Dedifferentiated amniotic fluid mesenchymal stem cell (primary cell): ENCODE measurements at regions not wholly inside any gene's neighbourhood (a gene's known extent, or its start where the extent isn't known, plus 50 kb on each side); places are given as distances from the start of the nearest gene placed in this dataset.

Experiments
- DNase-seq: peaks from one replicate; pipeline ENCODE4 v3.0.0-alpha.2; 2016; ENCODE audit errors: extremely low spot score

DNA sequence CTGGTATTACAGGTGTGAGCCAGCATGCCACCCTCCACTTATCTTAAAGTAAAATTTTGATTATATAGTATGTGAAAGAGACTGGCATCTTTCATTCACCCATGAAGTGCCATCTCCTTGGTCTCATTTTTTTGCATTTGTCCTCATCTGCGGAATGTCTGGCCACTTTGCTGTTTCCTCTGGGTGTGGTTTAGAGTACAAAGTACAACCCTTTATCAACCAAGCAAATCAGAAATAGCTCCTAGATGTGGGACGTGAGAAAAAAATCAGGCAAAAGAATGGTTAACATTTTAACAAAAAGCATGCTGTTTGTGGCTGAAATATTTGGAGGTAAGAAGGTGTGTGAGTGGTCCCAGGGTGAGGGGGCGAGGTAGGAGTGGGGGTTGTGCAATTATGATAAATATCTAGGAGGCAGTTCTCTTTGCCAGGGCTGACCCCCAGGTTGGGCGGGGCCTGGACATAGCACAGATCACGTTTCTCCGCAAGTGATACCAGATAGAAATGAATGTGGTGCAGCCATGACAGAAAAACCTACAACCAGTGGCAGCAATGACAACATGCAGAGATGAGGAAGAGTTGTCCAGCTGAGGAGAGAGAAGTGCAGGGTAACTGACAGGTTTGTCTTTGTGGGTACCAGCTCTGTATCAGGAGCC is 115.8 kb upstream of the SERTAD2 start:
- DNase-seq, result no peak

DNA sequence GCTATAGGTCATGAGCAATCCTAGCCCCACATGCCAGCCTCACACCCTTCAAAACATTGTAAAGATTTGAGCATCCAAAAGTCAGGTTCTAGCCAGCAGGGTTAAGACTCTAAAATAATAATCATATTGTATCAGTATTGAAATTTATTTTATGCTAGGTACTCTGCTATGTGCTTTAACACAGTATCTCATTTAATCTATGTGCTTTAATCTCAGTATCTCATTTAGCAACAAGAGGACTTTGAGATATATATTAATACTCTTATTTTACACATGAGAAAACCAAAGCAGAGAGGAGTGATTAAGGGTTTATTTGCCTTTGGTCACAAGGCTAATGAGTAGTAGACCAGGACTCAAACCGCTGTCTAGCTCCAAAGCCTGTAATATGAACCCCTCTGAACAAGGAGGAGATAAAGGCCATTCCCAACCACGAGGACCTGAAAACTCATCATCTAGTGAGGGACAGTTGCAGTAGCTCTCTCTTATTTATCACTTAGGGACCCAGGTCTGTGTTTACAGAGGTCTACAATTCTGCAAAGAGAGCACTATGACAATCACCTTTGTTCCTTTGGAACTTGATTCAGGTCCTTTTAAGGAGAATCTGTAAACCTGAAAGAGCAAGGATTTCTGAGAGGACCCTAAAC is 116.5 kb upstream of the SERTAD2 start:
- DNase-seq, result no peak

DNA sequence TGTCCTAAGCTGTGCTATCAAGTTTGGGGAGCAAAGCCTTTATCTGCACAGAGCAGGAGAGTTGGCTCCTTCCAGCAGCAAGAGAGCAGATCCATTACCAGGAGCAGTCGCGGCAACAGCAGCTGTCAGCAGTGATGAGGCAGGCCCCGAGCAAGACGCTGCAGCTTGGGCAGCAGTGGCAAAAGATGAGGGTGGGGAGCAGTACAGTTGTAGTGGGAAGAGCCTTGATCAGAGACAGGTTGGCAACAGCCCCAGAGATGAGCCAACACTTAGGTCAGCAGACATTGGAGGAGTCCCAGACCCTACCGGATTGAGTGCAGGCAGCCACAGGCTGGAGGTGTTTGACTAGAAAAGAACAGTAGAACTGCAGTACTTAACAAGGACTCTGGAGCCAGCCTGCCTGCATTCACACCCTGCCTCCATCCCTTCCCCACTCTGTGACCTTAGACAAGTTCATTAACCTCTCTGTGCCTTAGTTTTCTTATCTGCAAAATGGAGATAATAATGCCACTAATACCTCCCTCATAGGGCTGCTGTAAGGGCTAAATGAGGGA is 117.1 kb upstream of the SERTAD2 start:
- DNase-seq, result peak; percentile 27

DNA sequence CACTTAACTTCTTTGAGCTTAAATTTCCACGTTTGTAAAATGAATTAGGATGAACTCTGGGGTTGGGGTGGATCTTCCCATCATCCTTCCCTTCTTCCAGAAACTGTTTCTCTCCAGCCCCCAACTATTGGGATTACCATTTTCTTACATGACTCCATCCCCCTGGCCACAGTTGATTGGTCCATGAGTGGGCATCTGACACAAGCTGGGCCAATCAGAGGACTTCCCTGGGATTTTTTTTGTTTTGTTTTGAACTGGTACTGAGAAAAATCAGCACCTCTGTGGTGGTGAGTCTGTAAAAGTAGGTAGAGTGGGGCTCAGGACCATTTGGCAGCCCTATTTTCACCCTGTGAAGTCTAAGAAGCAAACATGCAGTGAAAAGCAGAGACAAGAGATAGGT is 118.0 kb upstream of the SERTAD2 start:
- DNase-seq, result no peak

DNA sequence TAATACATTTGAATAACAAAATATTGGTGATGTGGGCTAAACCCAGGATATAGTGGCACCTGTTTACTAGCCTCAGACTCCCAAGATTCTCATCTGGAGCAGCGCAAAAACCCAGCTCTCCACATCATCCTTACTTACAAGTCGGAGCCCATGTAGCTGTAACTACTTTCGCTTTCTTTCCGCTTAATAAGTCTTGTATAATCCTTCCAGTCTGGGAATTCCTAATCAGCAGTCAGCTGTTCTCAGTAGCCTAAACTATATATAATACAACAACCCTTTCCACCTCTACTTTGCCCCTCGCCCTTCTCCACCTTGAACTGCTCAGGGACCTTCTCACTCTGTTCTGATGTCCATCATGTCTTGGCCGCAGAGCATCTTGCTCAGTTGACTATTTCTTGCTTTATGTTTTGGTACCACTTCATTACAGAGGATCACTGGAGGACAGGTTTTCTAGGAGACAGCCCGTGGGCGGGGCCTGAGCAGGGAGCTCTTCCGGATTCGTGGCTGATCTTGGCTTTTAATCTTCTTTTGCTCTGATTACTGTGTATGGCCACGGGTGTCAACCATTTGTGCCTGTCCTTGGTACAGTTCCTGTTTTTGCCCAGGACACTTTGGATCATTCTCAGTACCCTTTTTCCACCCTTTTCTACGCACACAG is 119.9 kb upstream of the SERTAD2 start:
- DNase-seq, result no peak

DNA sequence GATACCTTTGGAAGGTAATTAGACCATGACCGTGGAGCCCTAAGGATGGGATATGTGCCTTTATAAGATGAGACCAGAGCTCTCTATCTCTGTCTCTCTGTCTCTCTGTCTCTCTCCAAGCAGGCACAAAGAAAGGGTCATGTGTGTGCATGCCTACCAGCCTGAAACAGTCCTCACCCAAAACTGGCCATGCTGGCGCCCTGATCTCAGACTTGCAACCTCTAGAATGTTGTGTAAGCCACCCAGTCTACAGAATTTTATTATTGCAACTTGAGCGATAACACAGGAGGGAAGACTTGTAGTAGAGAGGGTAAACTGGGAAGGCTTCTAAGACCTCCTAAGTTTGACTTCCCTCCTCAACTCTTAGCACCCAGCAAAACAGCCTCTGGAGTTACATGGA is 124.1 kb upstream of the SERTAD2 start:
- DNase-seq, result no peak

DNA sequence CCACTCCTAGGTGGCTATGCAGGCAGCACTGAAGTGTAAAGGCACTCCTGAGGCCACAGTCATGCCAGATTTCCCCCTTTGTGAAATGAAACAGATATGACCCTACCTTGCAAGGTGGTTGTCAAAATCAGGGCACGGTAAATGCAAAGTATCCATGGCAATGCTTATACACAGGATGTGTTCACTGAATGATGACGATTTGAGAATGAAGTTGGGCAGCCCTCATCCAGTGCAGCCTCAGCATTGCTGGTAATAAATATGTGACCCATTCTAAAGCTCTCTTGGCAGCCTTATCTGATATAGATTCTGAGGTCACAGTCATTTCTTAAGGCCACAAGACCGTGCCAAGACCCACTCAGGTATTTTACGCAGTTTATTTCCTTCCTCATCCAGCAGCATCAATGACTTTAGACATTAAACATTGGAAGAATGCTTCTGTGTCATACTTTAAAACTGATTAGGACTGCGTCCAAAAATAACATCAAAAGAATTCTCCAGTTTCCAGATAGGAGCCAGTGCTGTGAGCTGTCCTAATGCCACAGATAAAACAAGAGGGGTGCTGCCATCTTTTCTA is 125.5 kb upstream of the SERTAD2 start:
- peak; percentile 73 for DNase-seq

DNA sequence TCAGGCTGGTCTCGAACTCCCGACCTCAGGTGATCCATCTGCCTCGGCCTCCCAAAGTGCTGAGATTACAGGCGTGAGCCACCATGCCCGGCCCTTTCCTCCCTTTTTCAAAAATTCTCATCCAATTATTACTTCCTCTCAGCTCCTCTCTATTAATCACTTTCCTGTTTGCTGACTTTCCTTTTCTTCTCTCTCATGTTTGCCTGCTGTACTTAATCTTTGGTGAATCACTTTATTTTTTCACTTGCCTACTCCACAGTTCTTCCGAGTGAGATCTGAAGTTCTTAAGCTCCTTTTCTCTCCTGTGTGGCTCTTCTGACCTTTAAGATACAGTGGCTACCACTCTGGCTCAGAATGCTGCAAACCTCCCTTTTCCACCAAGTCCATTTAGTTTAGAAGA is 126.3 kb upstream of the SERTAD2 start:
- DNase-seq, result no peak

DNA sequence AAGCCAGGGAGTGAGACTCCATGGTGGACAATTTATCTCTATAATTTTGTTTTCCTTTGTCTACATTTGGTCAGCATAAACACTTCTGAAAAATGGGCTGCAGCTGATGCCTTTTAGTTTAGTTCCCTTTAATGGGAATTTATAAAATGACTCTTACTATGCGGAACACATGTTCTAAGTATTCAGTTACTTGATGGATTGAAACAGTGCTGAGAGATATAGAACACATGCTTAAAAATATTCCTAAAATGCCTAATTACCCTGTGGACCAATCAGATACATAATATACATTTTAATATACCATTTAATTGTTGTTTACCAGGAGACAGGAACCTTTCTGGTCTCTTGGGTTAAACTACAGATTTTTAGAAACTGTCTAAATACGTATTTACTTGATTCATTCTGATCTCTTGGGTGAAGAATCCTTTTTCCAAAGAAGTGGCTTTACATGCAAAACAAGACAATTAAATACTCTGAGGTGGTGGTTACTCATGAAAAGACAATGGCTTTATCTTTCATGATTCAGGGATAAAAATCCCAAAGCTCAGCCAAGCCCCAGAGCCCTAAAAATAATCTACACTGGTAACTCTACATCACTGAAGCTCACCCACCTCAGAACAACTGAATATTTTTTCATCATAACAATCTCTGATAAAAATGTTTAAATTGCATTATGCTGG is 128.1 kb upstream of the SERTAD2 start:
- DNase-seq, result no peak

DNA sequence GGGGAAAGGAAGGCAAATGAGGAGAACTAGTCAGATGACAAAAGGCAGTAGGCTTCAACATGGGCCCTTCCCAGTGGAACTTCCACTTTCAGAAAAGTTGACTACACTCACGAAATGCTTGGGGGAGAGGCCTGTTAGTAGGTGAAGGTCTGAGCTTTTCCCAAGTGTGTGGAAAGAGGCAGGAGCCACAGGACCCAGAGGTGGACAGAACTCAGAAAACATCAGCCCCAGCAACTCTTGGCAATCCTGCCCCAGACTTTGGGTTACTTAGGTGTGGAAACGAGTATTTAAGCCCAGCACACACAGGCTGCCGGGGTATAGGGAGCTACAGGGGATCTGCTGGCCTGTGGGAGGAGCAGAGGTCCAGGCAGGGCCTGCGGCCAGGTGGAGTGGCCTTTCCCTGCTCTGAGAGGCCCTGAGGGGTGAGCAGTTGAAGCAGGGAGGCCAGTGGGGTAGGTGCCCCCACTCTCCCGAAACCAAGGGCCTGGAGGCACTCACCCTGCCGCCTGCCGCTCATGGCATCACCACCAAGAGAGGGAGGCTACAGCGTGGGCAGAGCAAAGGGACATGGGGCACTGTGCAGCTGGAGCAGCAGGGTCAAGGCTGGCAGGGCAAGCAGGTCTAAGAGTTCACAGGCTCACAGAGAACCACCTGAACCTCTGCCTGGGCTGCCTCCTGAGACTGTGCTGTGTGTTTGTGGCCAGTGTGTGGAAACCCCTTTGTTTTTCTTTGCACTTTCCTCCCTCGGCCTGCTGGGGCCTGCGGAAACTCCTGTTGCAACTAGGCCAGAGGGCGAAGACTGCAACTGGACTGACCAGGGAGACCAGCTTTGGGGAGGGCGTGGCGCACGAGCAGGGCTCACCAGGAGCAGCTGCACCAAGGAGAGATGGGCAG is 130.7 kb upstream of the SERTAD2 start:
- no peak for DNase-seq

DNA sequence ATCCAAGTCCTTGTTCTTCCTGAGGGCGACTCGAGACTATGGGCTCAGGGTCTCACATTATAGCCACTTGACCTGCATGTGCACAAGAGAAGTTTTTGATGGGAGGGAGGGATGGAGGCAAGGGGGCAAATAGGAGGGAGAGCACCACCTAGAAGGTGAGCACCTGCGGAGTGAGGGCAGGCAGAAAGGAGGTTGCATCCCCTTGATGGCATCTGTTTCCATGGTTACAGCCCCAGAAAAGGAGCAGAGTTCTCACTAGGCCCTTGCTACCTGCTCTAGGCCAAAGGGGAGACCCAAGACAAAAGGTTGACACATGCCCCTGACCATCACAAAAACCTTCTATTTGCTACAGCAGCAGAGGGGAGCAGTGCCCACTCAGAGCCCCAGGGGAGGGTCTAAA is 131.5 kb upstream of the SERTAD2 start:
- DNase-seq, result no peak

DNA sequence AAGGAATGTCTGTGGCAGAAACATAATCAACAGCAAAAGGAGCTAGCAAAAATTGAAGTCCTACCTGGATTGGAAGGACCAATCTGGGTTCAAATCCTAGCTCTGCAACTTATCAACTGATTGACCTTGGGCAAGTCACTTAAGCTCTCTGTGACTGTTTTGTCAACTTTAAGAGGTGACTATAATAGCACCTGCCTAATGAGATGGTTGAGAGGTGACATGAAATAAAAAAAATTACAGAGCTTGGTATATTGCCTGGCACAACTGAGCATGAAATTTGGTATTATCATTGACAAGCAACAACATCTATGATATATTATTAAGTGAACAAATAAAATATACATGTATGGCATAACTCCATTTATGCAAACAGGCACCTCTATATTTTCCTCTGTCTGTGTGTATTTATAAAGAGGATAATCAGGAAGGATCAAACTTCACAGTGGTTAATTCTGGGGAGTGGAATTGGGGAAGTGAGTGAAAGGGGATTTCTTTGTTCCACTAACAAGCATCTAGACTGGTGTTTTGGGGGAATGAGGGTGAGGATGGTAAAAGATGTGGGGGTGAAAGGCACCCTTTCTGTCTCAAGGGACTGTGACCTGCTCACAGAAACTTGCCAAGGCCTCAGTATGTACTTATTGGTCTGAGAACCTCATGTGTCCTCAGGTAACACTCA is 132.8 kb upstream of the SERTAD2 start:
- no peak for DNase-seq

DNA sequence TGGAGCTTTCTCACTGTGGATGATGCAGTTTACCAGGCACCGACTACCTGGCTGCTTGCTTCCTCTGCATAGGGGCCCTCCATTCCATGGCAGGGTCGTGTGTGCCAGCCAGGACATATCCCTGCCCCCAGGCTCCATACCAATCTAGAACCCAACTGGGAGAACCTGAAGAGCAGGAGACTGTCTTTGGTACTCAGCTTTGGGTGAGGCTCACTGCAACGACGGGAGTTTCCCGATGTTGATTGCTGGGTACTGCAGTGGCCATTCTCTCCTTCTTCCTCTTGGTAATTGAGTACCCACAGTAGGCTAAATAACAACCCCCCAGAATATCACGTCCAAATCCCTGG is 133.3 kb upstream of the SERTAD2 start:
- no peak for DNase-seq

DNA sequence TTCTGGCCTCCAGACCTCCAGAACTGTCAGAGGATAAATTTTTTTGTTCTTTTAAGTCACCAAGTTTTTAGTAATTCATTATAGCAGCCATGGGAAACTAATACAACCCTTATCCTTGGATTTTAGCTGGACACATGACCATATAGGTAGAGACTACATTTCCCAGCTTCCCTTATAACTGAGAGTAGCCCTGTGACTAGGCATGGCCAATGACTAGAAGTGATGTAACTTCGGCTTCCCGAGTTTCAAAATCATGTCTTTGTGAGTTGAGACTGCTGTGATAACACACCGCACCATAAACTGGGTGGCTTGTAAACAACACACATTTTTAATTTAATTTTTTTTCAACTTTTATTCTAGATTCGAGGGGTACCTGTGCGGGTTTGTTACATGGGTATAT is 134.0 kb upstream of the SERTAD2 start:
- DNase-seq, result no peak

DNA sequence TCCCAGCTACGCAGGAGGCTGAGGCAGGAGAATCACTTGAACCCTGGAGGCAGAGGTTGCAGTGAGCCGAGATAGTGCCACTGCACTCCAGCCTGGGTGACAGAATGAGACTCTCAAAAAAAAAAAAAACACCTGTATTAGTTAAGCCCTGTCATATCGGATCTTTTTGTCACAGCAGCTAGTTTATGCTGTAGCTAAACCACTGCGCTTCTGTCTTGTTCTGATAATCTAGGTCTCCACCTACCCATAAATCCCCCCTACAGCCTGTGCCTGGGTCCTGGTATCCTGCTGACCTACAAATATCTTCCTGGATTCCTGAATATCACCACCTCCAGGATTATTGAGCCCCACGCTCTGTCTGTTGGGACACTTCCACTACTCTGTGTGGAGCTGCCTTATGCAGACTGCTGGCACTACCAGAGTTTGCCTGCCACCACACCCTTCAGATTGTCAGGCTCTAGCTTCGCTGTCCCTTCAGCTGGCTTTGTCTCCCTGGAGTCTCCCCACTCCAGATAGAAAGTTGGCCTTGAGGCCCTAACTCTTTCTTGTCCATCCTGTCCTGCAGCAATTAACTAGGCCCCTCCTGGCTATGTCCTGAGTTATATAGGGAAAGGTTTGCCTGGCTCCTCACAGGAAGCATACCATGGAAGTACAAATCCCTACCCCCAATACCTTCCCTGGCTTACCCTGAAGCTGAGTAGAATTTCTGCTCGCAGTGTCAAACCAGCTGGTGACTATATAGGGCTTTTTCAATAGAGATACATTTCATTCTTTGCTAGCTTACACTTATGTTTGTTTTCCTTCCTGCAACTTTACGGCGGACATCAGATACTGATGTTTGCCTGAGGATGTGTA is 136.0 kb upstream of the SERTAD2 start:
- no peak for DNase-seq

DNA sequence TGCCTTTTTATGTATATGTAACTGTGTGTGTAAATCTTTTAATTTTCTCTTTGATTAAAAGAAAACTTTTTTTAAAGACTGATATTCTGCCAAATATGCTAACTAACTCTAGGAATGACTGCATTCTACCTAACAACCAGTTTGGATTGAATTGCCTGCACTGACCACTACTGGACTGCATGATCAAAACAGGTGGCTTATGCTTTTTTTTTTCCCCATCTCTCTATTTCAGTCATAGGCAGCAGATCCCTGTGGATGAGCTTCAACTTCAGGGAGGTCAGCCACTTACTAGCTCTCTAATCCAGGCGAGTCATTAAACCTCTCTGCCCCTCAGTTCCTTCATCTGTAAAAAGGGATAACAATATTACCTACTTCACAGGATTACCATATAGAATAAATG is 138.6 kb upstream of the SERTAD2 start:
- no peak for DNase-seq

DNA sequence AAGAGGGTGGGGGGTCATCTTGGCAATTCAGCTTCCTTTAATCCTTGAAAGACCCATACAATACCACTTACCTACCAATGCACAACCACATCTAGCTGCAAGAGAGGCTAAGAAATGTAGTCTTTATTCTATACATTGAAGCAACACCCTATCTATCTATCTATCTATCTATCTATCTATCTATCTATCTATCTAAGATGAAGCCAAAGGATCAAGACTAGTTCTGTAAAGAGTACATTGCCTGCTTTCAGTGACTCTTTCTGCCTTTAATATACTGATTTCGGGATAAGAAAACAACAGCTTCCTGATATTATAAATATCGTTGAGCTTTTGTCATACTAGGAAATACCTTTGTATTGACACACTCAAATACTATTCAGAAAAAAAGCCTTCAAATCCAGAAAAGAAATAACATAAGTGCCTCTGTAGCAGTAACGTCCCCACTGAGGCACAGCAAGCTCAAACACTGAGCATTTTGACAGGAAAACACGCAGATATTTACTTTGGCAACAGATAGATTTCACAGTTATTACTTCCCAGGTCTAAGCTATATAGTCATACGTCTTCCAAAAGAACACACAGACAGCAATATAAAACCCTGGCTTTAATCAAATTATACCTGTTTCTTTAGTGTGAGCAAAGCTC is 139.4 kb upstream of the SERTAD2 start:
- DNase-seq, result no peak

DNA sequence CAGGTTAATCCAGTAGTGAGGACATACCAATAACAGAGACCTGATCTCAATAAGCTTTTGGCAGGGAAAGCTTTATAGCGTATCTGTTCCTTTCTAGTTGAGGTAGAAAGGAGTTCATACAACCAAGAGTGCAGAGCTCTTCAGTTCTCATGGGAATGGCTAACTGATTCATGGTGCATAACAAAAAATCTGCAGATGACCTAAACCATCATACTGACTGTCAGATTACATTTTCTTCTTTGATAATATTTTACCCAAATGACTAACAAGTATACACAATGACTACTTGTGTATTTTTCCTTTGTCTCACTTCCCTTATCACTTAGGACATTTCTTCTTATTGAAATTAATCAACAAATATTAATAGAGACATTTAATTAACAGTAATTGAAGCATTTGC is 140.0 kb upstream of the SERTAD2 start:
- DNase-seq, result no peak

DNA sequence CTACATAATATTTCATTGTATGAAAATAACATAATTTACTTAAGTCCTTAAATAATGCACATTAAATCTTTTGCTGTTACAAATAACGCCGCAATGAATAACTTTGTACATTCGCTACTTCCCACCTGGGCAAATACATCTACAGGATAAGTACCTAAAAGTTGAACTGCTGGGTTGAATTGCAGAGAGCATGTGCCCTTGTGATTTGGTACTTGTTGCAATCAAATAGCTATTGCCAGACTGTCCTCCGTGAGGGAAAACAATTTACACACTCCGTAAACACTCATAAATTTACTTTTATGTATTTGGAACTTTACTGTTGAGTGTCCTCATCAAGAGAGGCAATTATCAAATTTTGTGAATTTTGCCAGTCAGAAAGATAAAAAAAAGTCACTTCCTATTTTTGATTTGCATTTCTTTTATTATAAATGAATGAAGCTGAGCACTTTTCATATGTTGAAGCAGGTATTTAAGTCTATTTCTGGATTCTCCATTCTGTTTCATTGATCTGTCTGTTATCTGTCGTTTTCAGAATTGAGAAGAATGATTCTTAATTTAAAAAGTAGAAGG is 140.8 kb upstream of the SERTAD2 start:
- no peak for DNase-seq
